HG02763 (cell line): ENCODE measurements at regions not wholly inside any gene's neighbourhood (a gene's known extent, or its start where the extent isn't known, plus 50 kb on each side); places are given as distances from the start of the nearest gene placed in this dataset.
"Not testable (repeated sequence)": the region's sequence is repeated elsewhere in the genome, so short reads cannot be mapped to it uniquely, and the experiment has no call there.

ENCODE experiments used
- ATAC-seq: cut with Tn5 transposase; IDR thresholded peaks from one replicate; pipeline ENCODE4 v1.9.1; 2021; ENCODE audit warnings: mild to moderate bottlenecking, moderate library complexity; ENCODE audit not compliant: unreplicated experiment

- ATAC-seq = no peak
Observed at GRCh38 chr5:94027145-94027544, 285.7 kb upstream of the POU5F2 start.

GRCh38 chr5:94025788-94026473 lies 284.5 kb upstream of the POU5F2 start:
- no peak for ATAC-seq

- no peak for ATAC-seq
Observed at GRCh38 chr5:94024620-94025019, 283.2 kb upstream of the POU5F2 start.

- no peak for ATAC-seq
Observed at GRCh38 chr5:94024101-94024500, 282.7 kb upstream of the POU5F2 start.

GRCh38 chr5:94021246-94021645 lies 279.8 kb upstream of the POU5F2 start:
- ATAC-seq = no peak

- no peak for ATAC-seq
Observed at GRCh38 chr5:94017579-94017978, 276.2 kb upstream of the POU5F2 start.

- no peak for ATAC-seq
Observed at GRCh38 chr5:94010814-94011213, 269.4 kb upstream of the POU5F2 start.

- no peak for ATAC-seq
Observed at GRCh38 chr5:94009161-94009560, 267.8 kb upstream of the POU5F2 start.

- ATAC-seq = no peak
Observed at GRCh38 chr5:93998951-93999455, 257.6 kb upstream of the POU5F2 start.

- no peak for ATAC-seq
Observed at GRCh38 chr5:93997562-93997961, 256.2 kb upstream of the POU5F2 start.

GRCh38 chr5:93995126-93995621 lies 253.8 kb upstream of the POU5F2 start:
- no peak for ATAC-seq

GRCh38 chr5:93993161-93993560 lies 251.8 kb upstream of the POU5F2 start:
- no peak for ATAC-seq

GRCh38 chr5:93990504-93991070 lies 249.2 kb upstream of the POU5F2 start:
- ATAC-seq = no peak

GRCh38 chr5:93985940-93986570 lies 244.7 kb upstream of the POU5F2 start:
- not testable (repeated sequence) for ATAC-seq

GRCh38 chr5:93978222-93978621 lies 236.8 kb upstream of the POU5F2 start:
- no peak for ATAC-seq

- no peak for ATAC-seq
Observed at GRCh38 chr5:93967923-93968322, 226.5 kb upstream of the POU5F2 start.

GRCh38 chr5:93964421-93964820 lies 223.0 kb upstream of the POU5F2 start:
- ATAC-seq = no peak

- no peak for ATAC-seq
Observed at GRCh38 chr5:93960042-93960441, 218.6 kb upstream of the POU5F2 start.

GRCh38 chr5:93956006-93956405 lies 214.6 kb upstream of the POU5F2 start:
- ATAC-seq = no peak

- no peak for ATAC-seq
Observed at GRCh38 chr5:93954421-93955069, 213.1 kb upstream of the POU5F2 start.

GRCh38 chr5:93953442-93953841 lies 212.0 kb upstream of the POU5F2 start:
- ATAC-seq = no peak
